PC-9 (cell line): ENCODE measurements at regions not wholly inside any gene's neighbourhood (a gene's known extent, or its start where the extent isn't known, plus 50 kb on each side); places are given as distances from the start of the nearest gene placed in this dataset.

ENCODE experiments used
- BruUV-seq: library from RNA; stranded (reverse); fragments of 400-500 nt; replicated peaks from 2 replicates; lab custom pipeline; 2021; lab: Mats Ljungman, UMichigan
- CTCF ChIA-PET: fragments of 300-600 bp; sonication (Branson Sonifier 250); formaldehyde crosslinking; loops from one replicate; lab custom pipeline; 2022; ENCODE audit warnings: antibody characterized with exemption; lab: Charles Lee
- POLR2A ChIA-PET: fragments of 300-600 bp; sonication (Branson Sonifier 250); formaldehyde crosslinking; loops from one replicate; lab custom pipeline; 2022; ENCODE audit warnings: antibody characterized with exemption; ENCODE audit not compliant: unreplicated experiment; lab: Charles Lee
- DNase-seq, 2 experiments: peaks; one replicate each; pipeline versions ENCODE4 v3.0.0 to v3.0.0-alpha.2; 2015 to 2022; ENCODE audit warnings: mixed read lengths in 1 of 2
- H2AFZ ChIP-seq: fragments of 200-600 bp; sonication (generic); 2 replicates; pipeline ENCODE4 v1.8.1; 2017; ENCODE audit warnings: antibody characterized with exemption
- H3F3A ChIP-seq: fragments of 200-600 bp; sonication (generic); 2 replicates; pipeline ENCODE4 v1.8.1; 2017; ENCODE audit warnings: antibody characterized with exemption, mild to moderate bottlenecking, low read depth; ENCODE audit not compliant: insufficient read depth
- H3K27ac ChIP-seq: fragments of 200-600 bp; sonication (generic); 2 replicates; pipeline ENCODE4 v1.6.1; 2016; ENCODE audit warnings: mixed run types
- H3K27me3 ChIP-seq: fragments of 200-600 bp; sonication (generic); 2 replicates; pipeline ENCODE4 v1.6.1; 2016; ENCODE audit warnings: low read depth, mixed run types; ENCODE audit not compliant: insufficient read depth
- H3K36me3 ChIP-seq: fragments of 200-600 bp; sonication (generic); 2 replicates; pipeline ENCODE4 v1.6.1; 2016; ENCODE audit warnings: low read depth, mixed run types
- H3K4me1 ChIP-seq: fragments of 200-600 bp; sonication (generic); replicated peaks from 2 replicates; pipeline ENCODE4 v1.6.1; 2016; ENCODE audit warnings: mixed run types; ENCODE audit not compliant: insufficient read depth
- H3K4me2 ChIP-seq: fragments of 200-600 bp; sonication (generic); 2 replicates; pipeline ENCODE4 v1.6.1; 2017; ENCODE audit warnings: mixed run types
- H3K4me3 ChIP-seq: fragments of 200-600 bp; sonication (generic); 2 replicates; pipeline ENCODE4 v1.6.1; 2016; ENCODE audit warnings: mixed run types
- H3K79me2 ChIP-seq: fragments of 200-600 bp; sonication (generic); 2 replicates; pipeline ENCODE4 v1.6.1; 2017; ENCODE audit warnings: low read depth, mixed run types
- H3K9me2 ChIP-seq: fragments of 200-600 bp; sonication (generic); 2 replicates; pipeline ENCODE4 v1.8.1; 2017; ENCODE audit warnings: mild to moderate bottlenecking; ENCODE audit not compliant: insufficient read depth
- H3K9me3 ChIP-seq: fragments of 200-600 bp; sonication (generic); 2 replicates; pipeline ENCODE4 v1.8.1; 2016; ENCODE audit warnings: low read depth; ENCODE audit not compliant: insufficient read depth
- H4K20me1 ChIP-seq: fragments of 200-600 bp; sonication (generic); 2 replicates; pipeline ENCODE4 v1.8.1; 2017; ENCODE audit not compliant: insufficient read depth
- EZH2 ChIP-seq: fragments of 200-600 bp; sonication (generic); IDR thresholded peaks from 2 replicates; pipeline ENCODE4 v1.8.0; 2017; ENCODE audit warnings: antibody characterized with exemption, low read depth
- intact Hi-C: fragments of 100-400 bp; cut with micrococcal nuclease; formaldehyde crosslinking; loops from one replicate; pipeline ENCODE4 v1.10.0; 2022; ENCODE audit not compliant: unreplicated experiment
- TF ChIP-seq, protein P1 (sequence below): fragments of 200-600 bp; sonication (generic); conservative IDR thresholded peaks from 2 replicates; pipeline ENCODE4 v1.6.1; 2017; ENCODE audit warnings: mixed run types, antibody characterized with exemption, mild to moderate bottlenecking, moderate library complexity

DNA sequence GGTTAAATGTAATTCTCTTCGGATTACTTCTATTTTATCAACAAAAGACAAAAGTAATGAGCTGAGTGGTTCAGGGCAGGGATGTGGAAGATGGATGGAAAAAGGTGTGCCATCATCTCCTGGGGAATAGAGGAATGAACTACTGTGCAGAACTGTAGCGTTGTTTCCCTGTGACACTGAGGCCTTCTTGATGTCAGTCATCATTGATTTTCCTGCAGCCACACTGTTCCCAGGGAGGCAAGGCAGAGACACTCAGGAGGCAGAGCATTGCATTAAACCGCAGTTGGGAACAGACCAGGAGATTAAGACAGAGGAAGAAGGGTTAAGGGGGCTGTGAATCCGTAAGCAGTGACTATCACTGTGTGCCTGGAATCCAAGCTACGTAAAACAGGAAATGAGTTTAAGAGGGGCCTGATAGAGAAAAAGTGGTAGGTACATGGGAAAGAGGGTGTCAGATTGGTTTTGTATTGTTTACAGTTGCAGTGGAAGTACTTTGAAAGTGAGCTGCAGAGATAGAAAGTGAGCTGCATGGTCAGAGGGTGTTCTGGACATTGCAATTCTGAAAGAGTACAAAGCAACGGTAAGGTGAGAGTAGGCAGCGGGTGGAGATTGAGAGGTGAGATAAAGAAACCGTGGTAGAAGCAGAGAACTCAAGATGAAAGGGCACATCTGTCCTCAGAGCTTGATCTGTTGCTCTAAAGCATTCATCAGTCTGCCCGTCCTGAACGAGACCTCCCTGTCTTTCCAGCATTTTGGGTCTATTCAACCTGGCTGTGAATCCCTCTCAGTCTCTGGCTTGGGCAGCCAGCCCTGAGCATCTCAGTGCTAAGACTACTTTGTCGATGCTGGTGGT lies 793.4 kb upstream of the CELF4 start:
- Histone ChIP-seq H3K4me2 (no peak overlapping the region), H3K9me2 (no peaks in the 10 kb centered on the region), H3F3A (no peaks in the 10 kb centered on the region), H3K27ac (no peak overlapping the region), H3K4me3 (no peak overlapping the region), H3K9me3 (no peaks in the 10 kb centered on the region), H2AFZ (no peak overlapping the region), H3K4me1 (no peaks in the 10 kb centered on the region), H3K27me3 (no peaks in the 10 kb centered on the region), H4K20me1 (no peaks in the 10 kb centered on the region), H3K79me2 (no peaks in the 10 kb centered on the region), H3K36me3 (no peaks in the 10 kb centered on the region)
- intact Hi-C loops: no loop called here
- ChIA-PET POLR2A (no interaction called here), CTCF (no interaction called here)
- DNase-seq: no peak
- TF ChIP-seq, protein P1, sequence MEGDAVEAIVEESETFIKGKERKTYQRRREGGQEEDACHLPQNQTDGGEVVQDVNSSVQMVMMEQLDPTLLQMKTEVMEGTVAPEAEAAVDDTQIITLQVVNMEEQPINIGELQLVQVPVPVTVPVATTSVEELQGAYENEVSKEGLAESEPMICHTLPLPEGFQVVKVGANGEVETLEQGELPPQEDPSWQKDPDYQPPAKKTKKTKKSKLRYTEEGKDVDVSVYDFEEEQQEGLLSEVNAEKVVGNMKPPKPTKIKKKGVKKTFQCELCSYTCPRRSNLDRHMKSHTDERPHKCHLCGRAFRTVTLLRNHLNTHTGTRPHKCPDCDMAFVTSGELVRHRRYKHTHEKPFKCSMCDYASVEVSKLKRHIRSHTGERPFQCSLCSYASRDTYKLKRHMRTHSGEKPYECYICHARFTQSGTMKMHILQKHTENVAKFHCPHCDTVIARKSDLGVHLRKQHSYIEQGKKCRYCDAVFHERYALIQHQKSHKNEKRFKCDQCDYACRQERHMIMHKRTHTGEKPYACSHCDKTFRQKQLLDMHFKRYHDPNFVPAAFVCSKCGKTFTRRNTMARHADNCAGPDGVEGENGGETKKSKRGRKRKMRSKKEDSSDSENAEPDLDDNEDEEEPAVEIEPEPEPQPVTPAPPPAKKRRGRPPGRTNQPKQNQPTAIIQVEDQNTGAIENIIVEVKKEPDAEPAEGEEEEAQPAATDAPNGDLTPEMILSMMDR: no peak
- no peak for TF ChIP-seq EZH2
- BruUV-seq: no TSS peak

DNA sequence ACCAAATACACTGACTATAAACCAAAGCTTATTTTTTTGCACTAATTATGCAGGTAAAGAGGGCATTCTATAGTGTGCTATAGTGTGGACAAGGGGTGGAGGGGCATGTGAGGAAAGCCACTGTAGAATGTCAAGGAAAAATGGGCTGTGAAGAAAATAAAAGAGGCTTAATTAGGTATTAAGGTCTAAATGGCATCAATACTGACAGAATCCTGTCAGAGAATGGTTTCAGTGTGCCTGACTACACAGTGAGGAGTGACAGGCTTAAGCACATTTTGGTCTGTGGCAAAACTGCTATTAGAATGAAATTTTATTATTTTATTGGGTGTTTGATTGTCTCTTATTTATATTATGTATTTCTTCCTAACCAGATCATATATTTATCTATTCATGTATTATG lies 787.6 kb upstream of the CELF4 start:
- intact Hi-C loops: no loop called here
- ChIA-PET POLR2A (no interaction called here), CTCF (no interaction called here)
- Histone ChIP-seq H3K4me3 (no peak overlapping the region), H3K4me2 (no peak overlapping the region), H3K27ac (no peak overlapping the region), H4K20me1 (no peaks in the 10 kb centered on the region), H3K27me3 (no peaks in the 10 kb centered on the region), H3K9me2 (no peaks in the 10 kb centered on the region), H3F3A (no peaks in the 10 kb centered on the region), H3K36me3 (no peaks in the 10 kb centered on the region), H2AFZ (no peak overlapping the region), H3K79me2 (no peaks in the 10 kb centered on the region), H3K9me3 (no peaks in the 10 kb centered on the region), H3K4me1 (no peaks in the 10 kb centered on the region)
- no peak for TF ChIP-seq EZH2
- TF ChIP-seq, protein P1: no peak
- no TSS peak for BruUV-seq
- DNase-seq: no peak

DNA sequence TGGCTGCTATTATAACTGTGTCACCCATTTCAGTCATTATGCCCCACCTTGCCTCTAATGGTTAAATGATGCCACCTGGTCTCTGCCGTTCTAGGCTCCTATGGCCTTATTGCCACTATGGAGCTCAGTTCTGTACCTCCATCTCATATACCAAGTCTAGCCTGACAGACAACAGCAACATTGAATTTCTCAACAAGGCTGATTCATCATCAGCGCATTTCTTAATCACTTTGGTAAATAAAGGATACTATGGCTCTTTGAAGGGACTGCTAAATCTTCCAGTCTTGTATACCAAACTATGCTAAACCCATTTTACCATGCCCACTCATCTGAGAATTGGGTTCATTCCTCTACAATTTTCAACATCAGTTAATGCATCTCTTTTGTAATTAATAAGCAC lies 784.5 kb upstream of the CELF4 start:
- Histone ChIP-seq H4K20me1 (no peaks in the 10 kb centered on the region), H2AFZ (no peak overlapping the region), H3F3A (no peaks in the 10 kb centered on the region), H3K27me3 (no peaks in the 10 kb centered on the region), H3K27ac (no peak overlapping the region), H3K9me3 (no peaks in the 10 kb centered on the region), H3K4me2 (no peak overlapping the region), H3K4me1 (no peaks in the 10 kb centered on the region), H3K9me2 (no peaks in the 10 kb centered on the region), H3K79me2 (no peaks in the 10 kb centered on the region), H3K36me3 (no peaks in the 10 kb centered on the region), H3K4me3 (no peak overlapping the region)
- no TSS peak for BruUV-seq
- no peak for DNase-seq
- intact Hi-C loops: no loop called here
- TF ChIP-seq, protein P1: no peak
- no peak for TF ChIP-seq EZH2
- ChIA-PET POLR2A (no interaction called here), CTCF (no interaction called here)
